ENCODE measurements at regions not wholly inside any gene's neighbourhood (a gene's known extent, or its start where the extent isn't known, plus 50 kb on each side); places are given as distances from the start of the nearest gene placed in this dataset.

- Histone ChIP-seq H3K36me3 (no peaks in the 10 kb centered on the region), H3K27me3 (ENCODE audit: insufficient read depth, low read depth, severe bottlenecking) (no peaks in the 10 kb centered on the region), H3K4me3 (ENCODE audit: low read depth, low read length) (no peak overlapping the region), H3K27ac (no peak overlapping the region), H3K9me3 (ENCODE audit: severe bottlenecking) (no peaks in the 10 kb centered on the region)
- no peak for TF ChIP-seq CTCF (IDR thresholded peaks at IDR 0.05; ENCODE audit: low read depth, low read length)
- no peak for DNase-seq
Observed at GRCh38 chr7:52009181-52009580, 692.6 kb upstream of the COBL start.

GRCh38 chr7:52006674-52007073 is 690.1 kb upstream of the COBL start:
- Histone ChIP-seq H3K36me3 (no peaks in the 10 kb centered on the region), H3K27me3 (ENCODE audit: insufficient read depth, low read depth, severe bottlenecking) (no peaks in the 10 kb centered on the region), H3K9me3 (ENCODE audit: severe bottlenecking) (no peaks in the 10 kb centered on the region), H3K27ac (no peak overlapping the region), H3K4me3 (ENCODE audit: low read depth, low read length) (no peak overlapping the region)
- no peak for TF ChIP-seq CTCF (IDR thresholded peaks at IDR 0.05; ENCODE audit: low read depth, low read length)
- no peak for DNase-seq

GRCh38 chr7:52005613-52006012 is 689.0 kb upstream of the COBL start:
- DNase-seq = no peak
- Histone ChIP-seq H3K9me3 (ENCODE audit: severe bottlenecking) (no peaks in the 10 kb centered on the region), H3K36me3 (no peaks in the 10 kb centered on the region), H3K27ac (no peak overlapping the region), H3K4me3 (ENCODE audit: low read depth, low read length) (no peak overlapping the region), H3K27me3 (ENCODE audit: insufficient read depth, low read depth, severe bottlenecking) (no peaks in the 10 kb centered on the region)
- TF ChIP-seq CTCF (IDR thresholded peaks at IDR 0.05; ENCODE audit: low read depth, low read length) = no peak

- DNase-seq = no peak
- no peaks in the 10 kb centered on the region for H3K36me3 ChIP-seq
- H3K27ac ChIP-seq = no peak overlapping the region
- H3K9me3 ChIP-seq (ENCODE audit: severe bottlenecking) = peaks cover 2% of the 10 kb centered on the region
- no peak for TF ChIP-seq CTCF (IDR thresholded peaks at IDR 0.05; ENCODE audit: low read depth, low read length)
- H3K27me3 ChIP-seq (ENCODE audit: insufficient read depth, low read depth, severe bottlenecking) = no peaks in the 10 kb centered on the region
- no peak overlapping the region for H3K4me3 ChIP-seq (ENCODE audit: low read depth, low read length)
Observed at GRCh38 chr7:51995596-51996179, 679.1 kb upstream of the COBL start.

DNA sequence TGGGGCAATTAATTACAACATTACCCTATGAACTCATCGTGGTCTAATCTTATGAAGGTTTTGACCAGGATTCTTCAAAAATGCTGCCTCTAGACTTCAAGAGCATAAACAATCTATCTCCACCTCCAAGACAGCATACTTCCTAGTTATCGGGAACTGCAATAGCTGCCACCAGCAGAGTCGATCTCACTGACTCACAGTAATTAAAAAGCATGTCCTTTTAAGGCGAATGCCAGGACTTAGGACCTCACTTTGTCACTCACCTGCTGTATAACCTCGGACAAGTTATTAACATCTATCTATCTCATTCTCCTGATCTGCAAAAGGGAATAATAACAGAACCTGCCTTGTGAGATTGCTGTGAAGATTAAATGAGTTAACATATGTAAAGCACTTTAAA is 666.0 kb upstream of the COBL start:
- Histone ChIP-seq H3K27me3 (ENCODE audit: insufficient read depth, low read depth, severe bottlenecking) (no peaks in the 10 kb centered on the region), H3K27ac (no peak overlapping the region), H3K9me3 (ENCODE audit: severe bottlenecking) (no peaks in the 10 kb centered on the region), H3K4me3 (ENCODE audit: low read depth, low read length) (no peak overlapping the region), H3K36me3 (no peaks in the 10 kb centered on the region)
- DNase-seq = no peak
- no peak for TF ChIP-seq CTCF (IDR thresholded peaks at IDR 0.05; ENCODE audit: low read depth, low read length)

- H3K9me3 ChIP-seq (ENCODE audit: severe bottlenecking) = no peaks in the 10 kb centered on the region
- no peaks in the 10 kb centered on the region for H3K27me3 ChIP-seq (ENCODE audit: insufficient read depth, low read depth, severe bottlenecking)
- no peak for TF ChIP-seq CTCF (IDR thresholded peaks at IDR 0.05; ENCODE audit: low read depth, low read length)
- no peak for DNase-seq
- H3K36me3 ChIP-seq = no peaks in the 10 kb centered on the region
- no peak overlapping the region for H3K4me3 ChIP-seq (ENCODE audit: low read depth, low read length)
- no peak overlapping the region for H3K27ac ChIP-seq
Observed at GRCh38 chr7:51980812-51981211, 664.2 kb upstream of the COBL start.

Measured in WERI-Rb-1 (cell line).